BLaER1 (cell line): ENCODE measurements at regions not wholly inside any gene's neighbourhood (a gene's known extent, or its start where the extent isn't known, plus 50 kb on each side); places are given as distances from the start of the nearest gene placed in this dataset.
A peak's percentile ranks its signal among the peaks of the same experiment; 100 is the strongest.

Experiments used
- H3K27ac ChIP-seq: shearing (Covaris generic); formaldehyde crosslinking; 2 replicates; pipeline ENCODE4 v1.8.1; 2022
- H3K27me3 ChIP-seq: shearing (Covaris generic); formaldehyde crosslinking; 2 replicates; pipeline ENCODE4 v1.8.1; 2022
- H3K36me3 ChIP-seq: shearing (Covaris generic); formaldehyde crosslinking; 2 replicates; pipeline ENCODE4 v1.8.1; 2022
- H3K4me1 ChIP-seq: shearing (Covaris generic); formaldehyde crosslinking; 2 replicates; pipeline ENCODE4 v1.8.1; 2022
- H3K4me2 ChIP-seq: shearing (Covaris generic); formaldehyde crosslinking; 2 replicates; pipeline ENCODE4 v1.8.1; 2022
- H3K4me3 ChIP-seq: shearing (Covaris generic); formaldehyde crosslinking; 2 replicates; pipeline ENCODE4 v1.8.1; 2022
- H3K9ac ChIP-seq: shearing (Covaris generic); formaldehyde crosslinking; 2 replicates; pipeline ENCODE4 v1.8.1; 2022
- H3K9me3 ChIP-seq: shearing (Covaris generic); formaldehyde crosslinking; 2 replicates; pipeline ENCODE4 v1.8.1; 2022
- H4K20me1 ChIP-seq: shearing (Covaris generic); formaldehyde crosslinking; 2 replicates; pipeline ENCODE4 v1.8.1; 2022
- Cebpa-rat ChIP-seq: shearing (Covaris generic); IDR thresholded peaks from 2 replicates; pipeline ENCODE4 v1.8.1; 2022

DNA sequence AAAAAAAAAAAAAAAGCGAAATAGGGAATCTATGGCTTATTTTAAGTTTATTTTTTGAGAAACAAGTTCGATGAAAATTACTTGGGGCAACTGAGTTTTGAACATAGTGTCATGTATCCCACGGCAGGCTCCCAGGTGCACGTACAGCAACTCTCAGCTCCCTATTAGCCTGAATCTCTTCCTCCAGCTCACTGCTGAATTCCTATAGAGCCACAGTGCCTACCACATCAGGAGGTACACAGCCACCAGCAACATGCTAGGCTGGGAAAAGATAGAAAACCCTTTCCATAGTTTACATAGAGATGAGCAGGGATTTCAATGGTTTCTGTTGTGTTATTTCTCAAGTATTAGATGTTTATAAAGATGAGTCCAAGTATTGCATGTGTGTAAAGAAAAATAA, 115.9 kb upstream of the RGMB start:
- Histone ChIP-seq H3K9me3 (peaks cover 4% of the 10 kb centered on the region; the same call in 1 of the 2 replicates), H3K27ac (no peak overlapping the region), H3K4me2 (no peak overlapping the region), H4K20me1 (no peaks in the 10 kb centered on the region), H3K27me3 (no peaks in the 10 kb centered on the region), H3K36me3 (no peaks in the 10 kb centered on the region), H3K4me3 (no peak overlapping the region), H3K4me1 (no peaks in the 10 kb centered on the region), H3K9ac (no peak overlapping the region)
- no peak for TF ChIP-seq Cebpa-rat

GRCh38 chr5:98663521-98663920, 109.9 kb upstream of the RGMB start:
- Histone ChIP-seq H3K9ac (no peak overlapping the region), H3K4me2 (no peak overlapping the region), H3K27ac (no peak overlapping the region), H3K4me3 (no peak overlapping the region), H3K9me3 (peaks cover 28% of the 10 kb centered on the region), H3K4me1 (0 out of 2 replicates have a peak, but pooled peaks cover 4% of the 10 kb centered on the region), H3K36me3 (no peaks in the 10 kb centered on the region), H3K27me3 (no peaks in the 10 kb centered on the region), H4K20me1 (no peaks in the 10 kb centered on the region)
- TF ChIP-seq Cebpa-rat: no peak

DNA sequence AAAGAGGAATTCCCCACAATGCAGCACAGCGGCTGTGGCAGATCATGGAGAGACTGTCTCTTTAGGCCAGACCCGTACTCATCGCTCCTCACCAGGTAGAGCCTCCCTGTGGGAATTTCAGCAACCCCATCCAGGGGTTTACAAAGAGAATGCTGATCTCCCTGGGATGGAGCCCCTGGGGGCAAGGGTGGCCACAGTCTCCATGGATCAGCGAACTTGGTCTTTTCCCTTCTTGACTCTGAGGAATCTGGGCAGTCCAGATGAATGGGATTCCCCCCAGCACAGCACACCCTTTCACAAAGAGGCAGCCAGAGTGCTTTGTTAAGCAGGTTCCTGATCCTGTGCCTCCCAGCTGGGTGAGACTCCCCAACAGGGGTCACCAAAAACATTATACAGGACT, 108.7 kb upstream of the RGMB start:
- Histone ChIP-seq H3K27ac (no peak overlapping the region), H3K9me3 (peaks cover 28% of the 10 kb centered on the region), H3K9ac (no peak overlapping the region), H3K27me3 (no peaks in the 10 kb centered on the region), H3K4me1 (0 out of 2 replicates have a peak, but pooled peaks cover 7% of the 10 kb centered on the region), H3K4me3 (no peak overlapping the region), H3K36me3 (no peaks in the 10 kb centered on the region), H3K4me2 (no peak overlapping the region), H4K20me1 (no peaks in the 10 kb centered on the region)
- no peak for TF ChIP-seq Cebpa-rat

DNA sequence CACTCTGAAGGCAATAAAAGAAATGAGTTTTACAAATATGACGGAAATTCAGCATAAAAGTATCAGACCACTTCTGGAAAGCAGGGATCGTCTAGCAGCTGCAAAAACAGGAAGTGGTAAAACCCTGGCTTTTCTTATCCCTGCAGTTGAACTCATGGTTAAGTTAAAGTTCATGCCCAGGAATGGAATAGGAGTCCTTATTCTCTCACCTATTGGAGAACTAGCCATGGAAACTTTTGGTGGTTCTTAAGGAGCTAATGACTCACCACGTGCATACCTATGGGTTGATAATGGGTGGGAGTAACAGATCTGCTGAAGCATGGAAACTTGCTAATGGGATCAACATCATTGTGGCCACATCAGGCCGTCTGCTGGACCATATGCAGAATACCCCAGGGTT, 93.5 kb upstream of the RGMB start:
- no peaks in the 10 kb centered on the region for H3K27me3 ChIP-seq
- TF ChIP-seq Cebpa-rat: no peak
- H3K4me1 ChIP-seq: peaks cover 15% of the 10 kb centered on the region
- no peak overlapping the region for H3K27ac ChIP-seq
- H3K36me3 ChIP-seq: no peaks in the 10 kb centered on the region
- H3K9me3 ChIP-seq: 0 out of 2 replicates have a peak, but pooled peaks cover 3% of the 10 kb centered on the region
- H3K9ac ChIP-seq: no peak overlapping the region
- no peak overlapping the region for H3K4me3 ChIP-seq
- peak overlapping the region; percentile 66 for H3K4me2 ChIP-seq
- H4K20me1 ChIP-seq: no peaks in the 10 kb centered on the region

GRCh38 chr5:98690002-98690401, 83.5 kb upstream of the RGMB start:
- Histone ChIP-seq H3K4me3 (no peak overlapping the region), H4K20me1 (no peaks in the 10 kb centered on the region)
- no peak for TF ChIP-seq Cebpa-rat

GRCh38 chr5:98694902-98695301, 78.6 kb upstream of the RGMB start:
- H3K9me3 ChIP-seq: peaks cover 13% of the 10 kb centered on the region; the same call in 1 of the 2 replicates
- H3K27me3 ChIP-seq: no peaks in the 10 kb centered on the region
- TF ChIP-seq Cebpa-rat: no peak
- H3K4me3 ChIP-seq: no peak overlapping the region
- H3K9ac ChIP-seq: no peak overlapping the region
- no peaks in the 10 kb centered on the region for H3K4me1 ChIP-seq
- no peak overlapping the region for H3K4me2 ChIP-seq
- H3K27ac ChIP-seq: no peak overlapping the region
- H4K20me1 ChIP-seq: no peaks in the 10 kb centered on the region
- no peaks in the 10 kb centered on the region for H3K36me3 ChIP-seq

More at GRCh38 chr5:98690002-98690401, 83.5 kb upstream of the RGMB start:
- no peak overlapping the region for H3K9ac ChIP-seq
- peaks cover 13% of the 10 kb centered on the region; the same call in 1 of the 2 replicates for H3K9me3 ChIP-seq
- no peaks in the 10 kb centered on the region for H3K36me3 ChIP-seq
- H3K4me1 ChIP-seq: no peaks in the 10 kb centered on the region
- H3K4me2 ChIP-seq: no peak overlapping the region
- H3K27me3 ChIP-seq: no peaks in the 10 kb centered on the region
- H3K27ac ChIP-seq: no peak overlapping the region

DNA sequence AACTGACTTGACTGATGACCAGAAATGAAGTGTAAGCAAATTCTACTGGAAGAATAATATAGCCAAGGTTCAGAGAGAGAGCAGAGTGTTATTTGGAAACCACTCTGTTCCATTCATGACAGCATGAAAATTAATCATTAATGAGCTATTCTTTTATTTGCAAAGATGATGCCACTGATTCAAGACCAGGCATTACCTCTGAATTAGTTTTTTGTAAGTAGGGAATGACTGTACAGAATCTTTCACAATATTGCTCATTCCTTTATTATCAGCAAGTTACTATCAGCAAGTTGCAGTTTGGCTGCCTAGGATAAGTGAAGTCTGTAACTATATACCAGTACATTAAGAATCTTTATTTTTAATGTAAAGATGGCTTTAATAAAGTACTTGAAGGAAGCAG, 75.1 kb upstream of the RGMB start:
- peaks cover 25% of the 10 kb centered on the region for H3K9me3 ChIP-seq
- no peaks in the 10 kb centered on the region for H4K20me1 ChIP-seq
- no peaks in the 10 kb centered on the region for H3K36me3 ChIP-seq
- no peaks in the 10 kb centered on the region for H3K27me3 ChIP-seq
- no peak for TF ChIP-seq Cebpa-rat
- no peak overlapping the region for H3K27ac ChIP-seq
- H3K4me1 ChIP-seq: peaks cover 11% of the 10 kb centered on the region
- H3K4me3 ChIP-seq: no peak overlapping the region
- no peak overlapping the region for H3K4me2 ChIP-seq
- H3K9ac ChIP-seq: no peak overlapping the region

DNA sequence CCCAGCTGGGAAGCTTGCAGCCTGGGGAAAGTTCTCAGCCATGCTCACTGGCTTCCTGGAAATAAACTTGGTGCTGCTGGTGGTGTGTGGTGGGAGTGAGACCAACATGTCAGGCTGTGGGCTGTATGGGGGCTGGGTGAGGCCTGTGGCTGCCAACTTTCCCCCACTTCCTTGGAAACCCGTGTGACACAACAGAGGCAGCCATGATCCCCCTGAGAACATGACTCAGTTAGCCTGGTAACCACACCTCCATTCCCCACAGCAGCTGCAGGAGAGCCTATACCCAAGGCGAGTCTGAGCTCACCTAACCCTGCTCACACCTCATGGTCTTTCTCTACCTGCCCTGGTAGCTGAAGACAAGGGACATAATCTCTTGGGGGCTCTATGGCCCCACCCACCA, 72.7 kb upstream of the RGMB start:
- Histone ChIP-seq H3K4me3 (no peak overlapping the region), H3K9me3 (peaks cover 25% of the 10 kb centered on the region), H3K36me3 (no peaks in the 10 kb centered on the region), H3K4me2 (peak overlapping the region; percentile 23), H3K4me1 (peaks cover 11% of the 10 kb centered on the region), H4K20me1 (no peaks in the 10 kb centered on the region), H3K27me3 (no peaks in the 10 kb centered on the region), H3K27ac (no peak overlapping the region), H3K9ac (no peak overlapping the region)
- no peak for TF ChIP-seq Cebpa-rat

- no peaks in the 10 kb centered on the region for H3K27me3 ChIP-seq
- H3K27ac ChIP-seq: no peak overlapping the region
- no peak overlapping the region for H3K4me2 ChIP-seq
- H3K9me3 ChIP-seq: peaks cover 22% of the 10 kb centered on the region
- no peak for TF ChIP-seq Cebpa-rat
- no peaks in the 10 kb centered on the region for H3K36me3 ChIP-seq
- H3K4me1 ChIP-seq: peaks cover 7% of the 10 kb centered on the region
- no peak overlapping the region for H3K4me3 ChIP-seq
- no peaks in the 10 kb centered on the region for H4K20me1 ChIP-seq
- H3K9ac ChIP-seq: no peak overlapping the region
Observed at GRCh38 chr5:98705841-98706240, 67.6 kb upstream of the RGMB start.

- H3K4me3 ChIP-seq: no peak overlapping the region
- H3K4me1 ChIP-seq: no peaks in the 10 kb centered on the region
- no peak overlapping the region for H3K9ac ChIP-seq
- no peaks in the 10 kb centered on the region for H4K20me1 ChIP-seq
- no peak overlapping the region for H3K4me2 ChIP-seq
- H3K27ac ChIP-seq: no peak overlapping the region
- TF ChIP-seq Cebpa-rat: no peak
- no peaks in the 10 kb centered on the region for H3K36me3 ChIP-seq
- H3K9me3 ChIP-seq: no peaks in the 10 kb centered on the region
- H3K27me3 ChIP-seq: no peaks in the 10 kb centered on the region
Observed at GRCh38 chr5:98709681-98710080, 63.8 kb upstream of the RGMB start.

DNA sequence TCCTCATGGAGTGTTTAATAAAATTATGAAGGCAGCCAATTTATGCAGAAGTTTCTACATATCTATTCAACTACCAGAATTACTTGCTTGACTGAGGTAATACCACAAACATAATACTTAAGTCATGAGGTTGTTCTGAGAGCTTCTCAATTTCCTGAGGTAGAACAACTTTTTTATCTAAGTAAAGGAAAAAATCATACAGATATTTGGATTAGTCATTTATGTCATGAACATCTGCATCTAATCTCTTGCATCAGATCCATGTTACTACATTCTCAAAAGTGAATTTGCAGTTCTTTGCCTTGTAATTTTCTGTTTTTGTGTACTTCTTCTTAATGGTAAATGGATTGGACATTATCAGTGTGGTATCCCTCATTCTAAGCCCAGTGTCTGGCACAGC, 60.4 kb upstream of the RGMB start:
- Histone ChIP-seq H3K4me1 (no peaks in the 10 kb centered on the region), H3K27ac (no peak overlapping the region), H4K20me1 (no peaks in the 10 kb centered on the region), H3K9ac (no peak overlapping the region), H3K36me3 (no peaks in the 10 kb centered on the region), H3K4me2 (no peak overlapping the region), H3K9me3 (no peaks in the 10 kb centered on the region), H3K27me3 (no peaks in the 10 kb centered on the region), H3K4me3 (no peak overlapping the region)
- no peak for TF ChIP-seq Cebpa-rat
